GM21717 (cell line): ENCODE measurements at regions not wholly inside any gene's neighbourhood (a gene's known extent, or its start where the extent isn't known, plus 50 kb on each side); places are given as distances from the start of the nearest gene placed in this dataset.
A peak's percentile ranks its signal among the peaks of the same experiment; 100 is the strongest.

Experiments
- ATAC-seq: cut with Tn5 transposase; IDR thresholded peaks from one replicate; pipeline ENCODE4 v1.9.1; 2021; ENCODE audit warnings: mild to moderate bottlenecking, moderate library complexity; ENCODE audit not compliant: unreplicated experiment

- no peak for ATAC-seq
Measured at GRCh38 chr2:151037434-151037833, 224.2 kb downstream of the RBM43 start.

GRCh38 chr2:151033271-151034248 lies 228.1 kb downstream of the RBM43 start:
- ATAC-seq: no peak

DNA sequence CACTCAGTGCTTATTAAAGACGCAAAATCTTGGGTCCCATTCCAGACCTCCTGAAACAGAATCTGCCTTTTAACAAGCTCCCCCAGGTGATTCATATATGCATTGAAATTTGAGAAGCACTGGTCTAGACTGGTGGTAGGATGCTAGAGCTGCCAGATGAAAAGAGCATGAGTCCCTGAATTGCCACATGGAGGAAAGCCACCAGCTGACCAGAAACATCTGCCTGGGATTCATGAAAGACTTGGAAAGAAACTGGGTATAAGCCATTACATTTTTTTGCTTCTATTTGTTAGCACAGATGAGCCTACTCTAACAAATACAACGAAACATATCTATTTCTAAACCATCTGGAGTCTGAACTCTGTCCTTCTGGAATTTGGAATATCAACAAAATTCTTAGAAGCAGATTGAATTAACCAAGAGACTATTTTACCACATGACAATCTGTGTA lies 228.9 kb downstream of the RBM43 start:
- no peak for ATAC-seq

- ATAC-seq: no peak
Measured at GRCh38 chr2:151030663-151031230, 230.9 kb downstream of the RBM43 start.

DNA sequence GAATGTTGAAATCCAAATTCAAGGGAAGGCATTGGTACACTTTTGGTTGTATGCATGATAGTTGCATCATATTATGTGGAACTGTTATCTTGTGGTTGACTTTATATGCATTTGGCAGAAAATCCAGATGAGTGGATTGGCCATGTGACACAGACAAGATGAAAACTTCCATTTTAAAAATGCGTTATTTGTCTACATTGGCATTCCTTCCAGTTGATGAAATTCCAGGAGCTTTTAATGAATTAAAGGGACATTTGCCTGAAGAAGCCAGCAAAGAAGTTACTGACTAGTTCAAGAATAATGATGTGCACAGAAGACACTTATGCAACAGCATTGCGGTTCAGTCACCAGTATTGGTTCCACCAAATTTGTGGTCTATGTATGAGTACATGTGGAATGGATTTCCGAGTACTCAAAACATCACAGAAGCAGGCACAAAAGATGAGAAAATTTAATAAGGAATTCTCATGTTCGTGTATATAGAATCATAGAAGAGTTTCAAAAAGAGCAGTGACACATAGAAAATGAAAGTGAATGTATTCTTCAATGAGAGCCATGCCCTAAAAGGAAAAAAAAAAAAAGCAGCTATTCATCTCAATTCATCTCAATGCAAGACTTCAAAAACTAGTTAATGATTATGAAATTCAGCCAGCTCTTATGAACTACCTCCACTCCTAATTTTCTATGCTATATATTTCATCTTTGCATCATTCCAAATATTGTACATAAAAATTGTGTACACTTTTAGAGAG lies 232.1 kb downstream of the RBM43 start:
- ATAC-seq: no peak

DNA sequence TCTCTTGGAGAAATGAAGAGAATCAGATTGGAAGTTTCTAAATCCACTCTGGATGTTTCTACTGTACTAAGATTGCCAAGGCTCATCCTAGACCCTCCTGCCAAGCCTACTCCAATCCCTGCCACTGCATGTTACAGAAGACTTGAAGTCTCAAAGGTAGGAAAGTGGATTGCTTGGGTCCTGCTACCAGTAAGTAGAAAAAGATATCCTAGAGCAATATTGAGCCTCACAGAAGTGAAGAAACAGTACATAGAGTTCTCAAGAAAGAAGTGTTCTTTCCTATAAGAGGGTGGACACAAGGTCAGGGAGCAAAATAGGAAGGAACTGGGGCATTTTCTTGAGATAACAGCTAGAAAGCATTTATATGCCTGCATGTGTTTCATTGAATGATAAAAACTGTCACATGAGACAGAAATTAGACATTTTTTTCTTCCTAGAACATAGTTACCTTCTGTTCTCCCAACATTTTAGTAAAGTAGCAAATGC lies 232.9 kb downstream of the RBM43 start:
- ATAC-seq: no peak

- ATAC-seq: no peak
Measured at GRCh38 chr2:151027151-151027550, 234.5 kb downstream of the RBM43 start.

DNA sequence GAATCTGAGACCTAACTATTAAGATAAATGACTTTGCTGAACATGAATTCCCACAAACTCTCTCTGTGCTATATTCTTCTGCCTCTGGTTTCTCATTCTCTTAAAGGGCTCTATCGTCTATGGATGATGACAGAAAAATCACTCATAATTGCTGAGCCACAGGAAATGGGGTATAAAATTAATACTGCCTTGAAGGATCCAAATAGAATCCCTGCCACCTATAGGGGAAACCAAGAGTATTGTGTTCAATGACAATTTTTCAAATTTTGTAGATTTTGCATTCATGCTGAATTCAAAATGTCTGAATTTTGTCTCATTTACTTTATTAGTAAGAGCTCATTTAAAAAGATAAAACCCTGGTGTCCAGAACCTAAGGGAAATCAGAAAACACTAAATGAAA lies 235.8 kb downstream of the RBM43 start:
- no peak for ATAC-seq

DNA sequence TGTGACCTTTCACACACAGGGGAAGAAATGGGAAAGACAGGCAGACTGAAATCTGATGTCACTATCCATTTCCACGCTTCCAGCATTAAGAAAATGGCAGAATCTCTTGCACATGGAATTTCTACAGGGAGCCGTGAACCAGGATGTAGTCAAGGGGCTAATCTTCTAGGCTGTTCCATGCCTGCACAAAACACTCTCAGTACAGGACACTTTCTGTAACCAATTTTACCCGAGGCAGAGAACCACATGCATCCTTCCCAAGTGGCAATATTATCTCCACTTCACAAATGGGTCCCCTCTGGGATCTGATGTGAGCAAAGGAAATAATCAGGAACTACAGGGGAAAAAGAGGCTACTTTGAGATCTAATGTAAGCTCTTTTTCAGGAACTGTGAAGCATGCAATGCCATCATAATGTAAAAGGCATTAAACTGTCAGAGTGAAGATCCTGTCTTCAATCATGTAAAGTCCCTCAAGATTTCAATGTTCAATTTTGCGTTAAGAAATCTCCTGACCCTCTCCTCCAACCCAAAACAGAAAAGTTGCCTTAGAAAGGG lies 236.9 kb downstream of the RBM43 start:
- no peak for ATAC-seq

GRCh38 chr2:151021747-151022452 lies 239.8 kb downstream of the RBM43 start:
- ATAC-seq: no peak

DNA sequence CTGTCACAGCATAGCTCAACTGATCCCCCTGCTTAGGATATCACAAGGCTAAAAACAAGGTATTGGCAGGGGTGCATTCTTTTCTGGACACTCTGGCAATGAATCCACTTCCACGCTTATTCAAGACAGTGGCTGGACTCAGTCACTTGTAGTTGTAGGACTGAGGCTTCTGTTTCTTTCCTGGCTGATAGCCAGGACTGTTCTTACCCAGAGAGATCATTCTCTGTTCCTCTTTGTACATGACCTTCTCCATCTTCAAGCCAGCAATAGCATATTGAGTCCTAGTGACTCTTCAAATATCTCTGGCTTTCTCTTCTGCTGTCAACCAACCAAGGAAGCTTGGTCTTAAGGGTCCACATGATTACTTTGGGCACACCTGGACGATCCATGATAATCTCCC lies 241.3 kb downstream of the RBM43 start:
- ATAC-seq: peak; percentile 95

DNA sequence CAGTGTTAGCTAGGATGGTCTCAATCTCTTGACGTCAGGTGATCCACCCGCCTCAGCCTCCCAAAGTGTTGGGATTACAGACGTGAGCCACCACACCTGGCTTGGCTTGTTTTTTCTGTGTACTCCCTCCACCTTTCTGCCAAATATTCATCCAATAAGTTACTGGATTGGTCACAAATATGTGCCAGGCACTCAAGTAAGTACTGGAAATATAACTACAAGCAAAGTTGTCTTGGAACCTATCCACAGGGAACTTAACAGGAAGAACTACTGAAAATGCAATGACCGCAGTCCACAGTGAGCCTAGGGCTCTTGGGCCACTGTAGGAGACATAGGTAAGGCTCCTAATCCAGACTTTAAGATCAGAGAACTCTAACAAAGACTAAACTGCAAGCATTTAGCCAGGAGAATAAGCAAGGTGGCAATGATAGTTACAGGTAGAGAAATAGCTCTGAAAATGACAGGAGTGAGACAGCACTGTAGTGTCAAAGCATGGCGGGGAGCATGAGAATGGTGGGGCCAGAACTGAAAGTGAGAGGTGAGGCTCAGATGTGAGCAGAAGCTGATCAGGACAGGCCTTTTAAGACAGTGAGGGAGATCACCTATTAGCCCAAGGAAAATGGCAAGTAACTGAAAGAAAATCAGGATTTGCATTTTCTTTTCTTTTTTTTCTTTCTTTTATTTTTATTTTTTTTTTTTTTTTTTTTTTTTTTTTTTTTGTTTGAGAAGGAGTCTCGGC lies 252.1 kb downstream of the RBM43 start:
- no peak for ATAC-seq

DNA sequence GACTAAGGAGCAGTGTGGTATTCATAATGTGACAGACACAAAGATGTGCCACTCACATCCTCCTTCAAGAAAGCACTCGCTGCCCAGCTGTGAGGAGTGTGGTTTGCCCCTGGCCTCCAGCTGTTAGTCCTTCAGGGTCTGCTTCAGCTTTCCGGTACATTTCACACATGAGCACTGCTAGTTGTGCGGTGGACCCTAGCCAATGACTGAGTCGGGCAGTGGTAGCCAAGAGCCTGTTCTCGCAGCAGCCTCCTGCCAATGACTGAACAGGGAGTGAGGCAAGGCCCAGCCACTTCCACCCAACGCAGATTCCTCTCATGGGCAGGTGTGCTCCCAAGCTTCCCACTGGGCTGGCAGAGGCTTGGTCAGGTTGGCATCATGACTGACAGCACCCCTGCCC lies 254.3 kb downstream of the RBM43 start:
- ATAC-seq: no peak

- no peak for ATAC-seq
Measured at GRCh38 chr2:151002959-151003600, 258.6 kb downstream of the RBM43 start.

DNA sequence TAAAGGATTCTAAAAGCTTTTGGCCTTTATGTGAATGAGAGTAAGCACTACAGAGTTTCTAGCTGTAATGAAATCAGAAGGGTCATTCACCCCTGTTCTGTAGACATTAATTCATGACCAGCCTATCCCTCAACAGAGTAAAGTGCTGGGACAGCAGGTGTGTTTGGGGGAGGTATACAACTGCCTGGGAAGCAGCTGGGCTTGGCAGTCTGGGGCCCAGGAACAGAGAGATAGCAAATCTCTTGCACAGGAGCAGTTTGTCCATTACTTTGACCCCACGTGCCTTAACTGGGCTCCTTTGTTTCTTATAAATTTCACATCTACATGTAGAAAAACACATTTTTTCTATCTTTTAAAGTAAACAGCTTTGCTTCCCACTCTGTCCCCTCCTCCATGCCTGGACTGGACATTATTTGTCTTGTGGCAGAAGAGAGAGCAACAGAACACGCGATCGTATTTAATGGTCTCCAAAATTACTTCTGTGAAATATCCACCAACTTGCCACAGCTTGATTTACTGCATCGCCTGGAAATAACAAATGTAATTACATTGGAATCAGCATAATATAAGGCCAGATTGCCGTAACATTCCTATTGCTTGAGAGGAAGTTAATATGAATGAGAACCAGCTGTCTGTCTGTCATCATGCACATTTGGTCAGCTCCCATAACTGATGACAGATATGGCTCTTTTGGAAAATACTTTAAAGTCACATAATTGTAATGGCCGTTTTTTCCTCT lies 263.8 kb downstream of the RBM43 start:
- ATAC-seq: no peak

- ATAC-seq: no peak
Measured at GRCh38 chr2:150997066-150997465, 264.6 kb downstream of the RBM43 start.

DNA sequence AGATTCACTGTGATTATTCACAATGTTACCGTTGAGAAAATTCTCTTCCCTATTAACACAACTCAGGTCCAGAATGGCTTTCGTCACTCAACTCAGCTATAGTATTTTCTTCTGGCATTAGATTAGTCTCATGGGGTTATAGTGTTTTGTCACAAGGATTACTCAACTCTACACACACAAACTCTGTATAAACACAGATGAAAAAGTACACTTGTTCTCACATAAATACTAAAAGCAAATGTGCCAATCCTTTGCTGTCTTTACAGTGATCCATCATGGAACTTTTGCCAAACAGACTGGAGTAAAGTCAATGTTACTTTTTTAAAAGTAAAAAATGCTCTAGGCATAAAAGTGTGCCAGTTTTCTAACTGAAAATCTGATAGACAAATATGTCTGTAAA lies 267.6 kb downstream of the RBM43 start:
- no peak for ATAC-seq

DNA sequence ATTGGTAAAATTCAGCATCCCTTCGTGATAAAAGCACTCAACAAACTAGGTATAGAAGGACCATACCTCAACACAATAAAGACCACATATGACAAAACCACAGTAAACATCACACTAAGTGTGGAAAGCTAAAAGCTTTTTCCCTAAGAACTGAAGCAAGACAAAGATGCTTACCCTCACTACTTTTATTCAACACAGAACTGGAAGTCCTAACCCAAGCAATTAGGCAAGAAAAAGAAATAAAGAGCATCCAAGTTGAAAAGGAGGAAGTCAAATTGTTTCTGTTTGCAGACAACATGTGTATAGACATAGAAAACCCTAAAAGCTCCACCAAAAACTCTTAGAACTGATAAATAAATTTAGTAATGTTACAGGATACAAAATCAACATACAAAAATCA lies 271.7 kb downstream of the RBM43 start:
- ATAC-seq: no peak

DNA sequence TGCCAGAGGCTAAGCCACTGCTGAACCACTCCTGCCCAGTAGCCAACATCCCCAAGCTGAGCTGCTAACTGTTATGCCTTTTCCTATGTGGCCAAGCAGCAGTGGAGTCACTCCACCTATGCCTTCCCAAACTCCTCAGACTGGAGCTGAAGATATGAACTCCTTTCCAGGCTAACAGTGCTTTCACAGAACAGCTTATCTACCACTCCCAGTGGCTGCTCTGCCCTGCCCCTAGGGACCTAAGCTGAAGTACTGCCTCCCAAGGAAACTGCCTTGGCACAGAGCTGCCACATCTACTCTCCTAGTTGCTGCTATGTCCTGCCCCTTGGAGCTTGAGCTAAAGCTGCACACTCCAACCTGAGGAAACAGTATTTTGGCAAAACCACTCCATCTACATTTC lies 275.9 kb downstream of the RBM43 start:
- ATAC-seq: no peak
